GM06990 (cell line): ENCODE measurements at regions not wholly inside any gene's neighbourhood (a gene's known extent, or its start where the extent isn't known, plus 50 kb on each side); places are given as distances from the start of the nearest gene placed in this dataset.

Experiments used
- DNase-seq: peaks from one replicate; pipeline ENCODE4 v3.0.0-alpha.2; 2011; ENCODE audit not compliant: insufficient read length; ENCODE audit errors: extremely low read depth
- H3K27me3 ChIP-seq: replicated peaks from 2 replicates; pipeline ENCODE4 v1.6.0; 2011; ENCODE audit warnings: low read length; ENCODE audit not compliant: control insufficient read depth, insufficient read depth
- H3K36me3 ChIP-seq: 2 replicates; pipeline ENCODE4 v1.5.1; 2011; ENCODE audit warnings: low read length; ENCODE audit not compliant: control insufficient read depth, insufficient read depth
- H3K4me3 ChIP-seq: replicated peaks from 2 replicates; pipeline ENCODE4 v1.5.1; 2011; ENCODE audit warnings: low read depth, mild to moderate bottlenecking, control low read depth, low read length
- CTCF ChIP-seq: IDR thresholded peaks from 2 replicates; pipeline ENCODE4 v1.5.1; 2011; ENCODE audit warnings: low read length, control low read depth, mild to moderate bottlenecking, inconsistent platforms; ENCODE audit not compliant: insufficient read depth, poor library complexity, severe bottlenecking

GRCh38 chr19:28155265-28155664 is 1057.7 kb downstream of the UQCRFS1 start:
- no peaks in the 10 kb centered on the region for H3K36me3 ChIP-seq
- no peak for DNase-seq

GRCh38 chr19:28154077-28154476 is 1058.9 kb downstream of the UQCRFS1 start:
- TF ChIP-seq CTCF: no peak

More at GRCh38 chr19:28155265-28155664, 1057.7 kb downstream of the UQCRFS1 start:
- H3K27me3 ChIP-seq: no peaks in the 10 kb centered on the region
- no peak for TF ChIP-seq CTCF
- no peak overlapping the region for H3K4me3 ChIP-seq

GRCh38 chr19:28153123-28153522 is 1059.8 kb downstream of the UQCRFS1 start:
- Histone ChIP-seq H3K27me3 (no peaks in the 10 kb centered on the region), H3K36me3 (no peaks in the 10 kb centered on the region)

More at GRCh38 chr19:28154077-28154476, 1058.9 kb downstream of the UQCRFS1 start:
- H3K4me3 ChIP-seq: no peak overlapping the region
- DNase-seq: no peak
- no peaks in the 10 kb centered on the region for H3K36me3 ChIP-seq
- no peaks in the 10 kb centered on the region for H3K27me3 ChIP-seq

GRCh38 chr19:28152195-28152594 is 1060.8 kb downstream of the UQCRFS1 start:
- Histone ChIP-seq H3K4me3 (no peak overlapping the region), H3K36me3 (no peaks in the 10 kb centered on the region), H3K27me3 (no peaks in the 10 kb centered on the region)
- no peak for DNase-seq
- TF ChIP-seq CTCF: no peak

More at GRCh38 chr19:28153123-28153522, 1059.8 kb downstream of the UQCRFS1 start:
- H3K4me3 ChIP-seq: no peak overlapping the region
- no peak for TF ChIP-seq CTCF
- no peak for DNase-seq

GRCh38 chr19:28150129-28150528 is 1062.8 kb downstream of the UQCRFS1 start:
- no peaks in the 10 kb centered on the region for H3K36me3 ChIP-seq
- no peak for DNase-seq
- no peak for TF ChIP-seq CTCF
- H3K4me3 ChIP-seq: no peak overlapping the region
- no peaks in the 10 kb centered on the region for H3K27me3 ChIP-seq

- DNase-seq: no peak
- Histone ChIP-seq H3K4me3 (no peak overlapping the region), H3K36me3 (no peaks in the 10 kb centered on the region), H3K27me3 (no peaks in the 10 kb centered on the region)
- TF ChIP-seq CTCF: no peak
Measured at GRCh38 chr19:28148554-28148953, 1064.4 kb downstream of the UQCRFS1 start.
